ENCODE measurements at regions not wholly inside any gene's neighbourhood (a gene's known extent, or its start where the extent isn't known, plus 50 kb on each side); places are given as distances from the start of the nearest gene placed in this dataset.

GRCh38 chr9:88034964-88035363 is 60.6 kb upstream of the CDK20 start:
- DNase-seq (ENCODE audit: low spot score), result no peak

GRCh38 chr9:88033359-88033702 is 59.0 kb upstream of the CDK20 start:
- DNase-seq (ENCODE audit: low spot score), result no peak

GRCh38 chr9:88028338-88028737 is 54.0 kb upstream of the CDK20 start:
- no peak for DNase-seq (ENCODE audit: low spot score)

- DNase-seq (ENCODE audit: low spot score), result no peak
Measured at GRCh38 chr9:88026118-88026479, 51.8 kb upstream of the CDK20 start.

GRCh38 chr9:88025411-88026117 is 51.2 kb upstream of the CDK20 start:
- no peak for DNase-seq (ENCODE audit: low spot score)

GRCh38 chr9:88024896-88025295 is 50.6 kb upstream of the CDK20 start:
- DNase-seq (ENCODE audit: low spot score), result no peak

All from HuH-7.5 (cell line).